DMS153 treated with DMSO at 0.1 percent for 48 hours (cell line): ENCODE measurements at regions not wholly inside any gene's neighbourhood (a gene's known extent, or its start where the extent isn't known, plus 50 kb on each side); places are given as distances from the start of the nearest gene placed in this dataset.

Experiments
- DNase-seq: peaks from one replicate; lab custom pipeline; 2025; ENCODE audit not compliant: unreplicated experiment; lab: John Stamatoyannopoulos, UW

- DNase-seq = peak; percentile 79
These were observed 139.4 kb downstream of the ID4 start for GRCh38 chr6:19976411-19977129.

GRCh38 chr6:19979059-19979458 is 141.9 kb downstream of the ID4 start:
- DNase-seq = no peak

- no peak for DNase-seq
These were observed 142.8 kb downstream of the ID4 start for GRCh38 chr6:19979986-19980385.

GRCh38 chr6:19983374-19983773 is 146.2 kb downstream of the ID4 start:
- DNase-seq = no peak

- DNase-seq = no peak
These were observed 149.7 kb downstream of the ID4 start for GRCh38 chr6:19986691-19987438.

GRCh38 chr6:19988555-19988954 is 151.4 kb downstream of the ID4 start:
- DNase-seq = no peak

GRCh38 chr6:19991176-19991575 is 154.0 kb downstream of the ID4 start:
- DNase-seq = no peak

GRCh38 chr6:19994909-19995308 is 157.7 kb downstream of the ID4 start:
- DNase-seq = peak; percentile 25

GRCh38 chr6:19995575-19996257 is 158.5 kb downstream of the ID4 start:
- peak; percentile 35 for DNase-seq

- DNase-seq = no peak
These were observed 159.9 kb downstream of the ID4 start for GRCh38 chr6:19997104-19997503.

- DNase-seq = no peak
These were observed 161.4 kb downstream of the ID4 start for GRCh38 chr6:19998541-19998940.

- DNase-seq = no peak
These were observed 162.4 kb downstream of the ID4 start for GRCh38 chr6:19999319-20000191.

- peak; percentile 23 for DNase-seq
These were observed 164.1 kb downstream of the ID4 start for GRCh38 chr6:20001286-20001685.

- no peak for DNase-seq
These were observed 168.9 kb downstream of the ID4 start for GRCh38 chr6:20006037-20006436.

GRCh38 chr6:20008131-20008530 is 171.0 kb downstream of the ID4 start:
- DNase-seq = no peak

- no peak for DNase-seq
These were observed 176.1 kb downstream of the ID4 start for GRCh38 chr6:20013066-20013861.

GRCh38 chr6:20014508-20014907 is 177.3 kb downstream of the ID4 start:
- DNase-seq = no peak

- no peak for DNase-seq
These were observed 183.4 kb downstream of the ID4 start for GRCh38 chr6:20020526-20020925.

- peak; percentile 82 for DNase-seq
These were observed 184.6 kb downstream of the ID4 start for GRCh38 chr6:20021795-20022194.
